ENCODE measurements at regions not wholly inside any gene's neighbourhood (a gene's known extent, or its start where the extent isn't known, plus 50 kb on each side); places are given as distances from the start of the nearest gene placed in this dataset.
"Not testable (repeated sequence)": the region's sequence is repeated elsewhere in the genome, so short reads cannot be mapped to it uniquely, and the experiment has no call there.

DNA sequence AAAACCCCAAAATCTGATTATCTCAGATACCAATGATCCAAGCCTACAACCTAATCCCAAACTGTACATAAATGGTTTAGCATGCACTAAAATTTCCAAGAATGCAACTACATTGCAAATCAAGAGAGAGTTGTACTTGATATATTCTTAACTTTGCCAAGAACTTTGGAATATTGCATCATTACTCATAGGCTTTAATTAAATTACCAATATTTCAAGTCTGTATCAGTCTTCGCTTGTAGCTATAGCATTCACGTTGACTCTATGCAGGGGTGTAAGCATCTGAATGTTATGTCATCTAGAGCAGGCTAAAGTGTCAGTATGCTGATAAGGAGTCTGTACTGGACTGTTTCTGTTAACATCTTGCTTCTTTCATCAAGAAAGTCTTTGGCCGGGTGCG lies 56.3 kb downstream of the FOXI3 start:
- Mint-ChIP-seq H3K27me3 (peaks cover 44% of the 10 kb centered on the region), H3K4me3 (no peak overlapping the region), H3K4me1 (no peaks in the 10 kb centered on the region), H3K9me3 (no peaks in the 10 kb centered on the region), H3K36me3 (ENCODE audit: insufficient read depth) (no peaks in the 10 kb centered on the region), H3K27ac (ENCODE audit: low read depth) (no peak overlapping the region)
- DNase-seq (ENCODE audit: low spot score in 2 of 2) (no peak), ATAC-seq (replicated peaks; ENCODE audit: extremely low read depth, poor library complexity, severe bottlenecking) (no peak)

DNA sequence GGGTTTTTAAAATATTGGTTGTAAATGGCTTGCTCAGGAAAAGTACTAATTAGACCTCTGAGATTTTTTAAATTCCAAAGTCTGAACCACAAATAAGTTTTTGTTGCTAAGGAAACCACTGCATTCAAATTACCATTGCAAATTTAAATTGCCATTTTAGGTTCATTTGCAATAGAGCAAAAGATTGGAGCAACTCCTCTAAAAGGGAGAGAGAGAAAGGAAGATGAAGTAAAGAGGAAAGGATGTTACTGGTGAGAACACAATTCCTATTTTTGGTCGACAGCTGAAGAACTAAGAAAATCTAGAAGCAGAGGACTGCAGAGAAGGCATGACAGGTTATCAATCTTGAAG lies 74.9 kb downstream of the FOXI3 start:
- peaks cover 58% of the 10 kb centered on the region for H3K27me3 Mint-ChIP-seq
- H3K27ac Mint-ChIP-seq (ENCODE audit: low read depth) = no peak overlapping the region
- ATAC-seq (replicated peaks; ENCODE audit: extremely low read depth, poor library complexity, severe bottlenecking) = no peak
- no peaks in the 10 kb centered on the region for H3K36me3 Mint-ChIP-seq (ENCODE audit: insufficient read depth)
- no peak overlapping the region for H3K4me3 Mint-ChIP-seq
- DNase-seq (ENCODE audit: low spot score in 2 of 2) = no peak
- H3K9me3 Mint-ChIP-seq = no peaks in the 10 kb centered on the region
- no peaks in the 10 kb centered on the region for H3K4me1 Mint-ChIP-seq

DNA sequence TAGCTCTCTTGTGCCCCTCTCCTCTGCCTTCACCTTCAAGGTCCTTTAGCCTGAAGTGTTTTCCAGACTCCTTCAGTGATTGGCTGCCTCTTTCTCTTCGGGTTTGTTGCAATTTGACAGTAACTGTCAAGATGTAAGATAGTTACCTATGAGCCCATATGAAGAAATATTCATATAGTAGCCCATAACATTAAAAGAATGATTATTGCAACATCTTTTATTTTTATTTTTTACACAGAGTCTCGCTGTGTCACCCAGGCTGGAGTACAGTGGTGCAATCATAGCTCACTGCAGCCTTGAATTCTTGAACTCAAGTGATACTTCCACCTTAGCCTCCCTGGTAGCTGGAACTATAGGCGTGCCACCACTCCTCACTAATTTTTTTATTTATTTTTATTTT lies 80.5 kb downstream of the FOXI3 start:
- H3K36me3 Mint-ChIP-seq (ENCODE audit: insufficient read depth) = peaks cover 1% of the 10 kb centered on the region
- DNase-seq (ENCODE audit: low spot score in 2 of 2) (no peak), ATAC-seq (replicated peaks; ENCODE audit: extremely low read depth, poor library complexity, severe bottlenecking) (no peak)
- no peak overlapping the region for H3K4me3 Mint-ChIP-seq
- H3K27me3 Mint-ChIP-seq = peaks cover 41% of the 10 kb centered on the region
- no peaks in the 10 kb centered on the region for H3K9me3 Mint-ChIP-seq
- no peak overlapping the region for H3K27ac Mint-ChIP-seq (ENCODE audit: low read depth)
- H3K4me1 Mint-ChIP-seq = no peaks in the 10 kb centered on the region

- not testable (repeated sequence) for H3K4me1 Mint-ChIP-seq; H3K27ac Mint-ChIP-seq (ENCODE audit: low read depth); ATAC-seq (replicated peaks; ENCODE audit: extremely low read depth, poor library complexity, severe bottlenecking); H3K4me3 Mint-ChIP-seq; DNase-seq (ENCODE audit: low spot score in 2 of 2); H3K9me3 Mint-ChIP-seq; H3K36me3 Mint-ChIP-seq (ENCODE audit: insufficient read depth)
- H3K27me3 Mint-ChIP-seq = peaks cover 14% of the 10 kb centered on the region
These were observed 87.1 kb downstream of the FOXI3 start for GRCh38 chr2:88365408-88365807.

GRCh38 chr2:88355486-88355885 lies 97.0 kb downstream of the FOXI3 start:
- ATAC-seq (replicated peaks; ENCODE audit: extremely low read depth, poor library complexity, severe bottlenecking) (no peak), DNase-seq (ENCODE audit: low spot score in 2 of 2) (no peak)
- Mint-ChIP-seq H3K27me3 (peaks cover 33% of the 10 kb centered on the region), H3K27ac (ENCODE audit: low read depth) (no peak overlapping the region), H3K4me3 (no peak overlapping the region), H3K4me1 (peaks cover 6% of the 10 kb centered on the region), H3K36me3 (ENCODE audit: insufficient read depth) (no peaks in the 10 kb centered on the region), H3K9me3 (no peaks in the 10 kb centered on the region)

GRCh38 chr2:88351249-88351601 lies 101.3 kb downstream of the FOXI3 start:
- H3K4me1 Mint-ChIP-seq = peaks cover 6% of the 10 kb centered on the region
- peaks cover 41% of the 10 kb centered on the region for H3K27me3 Mint-ChIP-seq
- H3K36me3 Mint-ChIP-seq (ENCODE audit: insufficient read depth) = no peaks in the 10 kb centered on the region
- no peak for DNase-seq (ENCODE audit: low spot score in 2 of 2)
- peak overlapping the region; percentile 77 for H3K4me3 Mint-ChIP-seq
- ATAC-seq (replicated peaks; ENCODE audit: extremely low read depth, poor library complexity, severe bottlenecking) = no peak
- H3K9me3 Mint-ChIP-seq = no peaks in the 10 kb centered on the region
- no peak overlapping the region for H3K27ac Mint-ChIP-seq (ENCODE audit: low read depth)

DNA sequence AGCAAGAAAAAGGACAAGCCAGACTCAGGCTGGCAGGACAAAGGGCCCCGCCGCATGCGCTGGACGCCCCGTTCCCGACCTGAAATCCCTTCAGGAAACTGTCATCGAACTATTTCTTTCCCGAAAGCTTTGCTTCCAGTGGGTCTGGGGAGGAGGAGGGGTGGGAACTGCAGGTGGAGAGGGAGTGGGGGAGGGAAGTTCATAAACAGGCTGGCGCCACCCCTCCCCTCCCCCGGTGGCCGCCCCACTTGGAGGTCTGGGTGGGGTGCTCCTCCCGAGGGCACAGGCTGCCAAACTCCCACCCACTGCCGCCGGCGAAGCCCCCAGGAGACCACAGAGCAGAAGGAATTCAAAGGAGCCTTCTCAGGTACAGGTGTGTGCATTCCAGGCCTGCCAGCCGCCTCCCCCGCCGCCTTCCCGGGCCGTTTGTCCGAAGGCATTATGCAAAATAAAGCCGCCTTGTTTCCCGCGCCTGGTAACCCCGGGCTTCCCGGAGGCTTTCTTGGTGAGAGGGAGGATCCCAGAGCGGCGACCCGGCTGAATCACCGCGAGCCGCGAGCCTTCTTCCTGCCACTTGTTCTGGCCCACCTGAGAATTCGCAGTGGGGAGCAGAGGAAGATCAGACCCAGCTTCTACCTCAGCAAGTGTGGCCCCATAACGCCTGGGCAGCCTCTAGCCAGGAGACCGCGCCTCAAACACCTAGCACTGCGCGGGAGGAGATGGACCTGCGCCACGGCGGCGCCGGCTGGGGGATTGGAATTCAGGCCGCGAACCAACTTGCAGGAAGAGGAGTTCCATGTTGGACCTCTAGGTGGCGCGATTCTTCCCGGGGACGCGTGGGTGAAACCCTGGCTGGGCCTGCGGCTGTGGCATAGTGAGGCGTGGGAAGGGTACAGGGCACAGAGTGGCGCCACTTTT lies 101.9 kb downstream of the FOXI3 start:
- peak; percentile 60 for ATAC-seq (replicated peaks; ENCODE audit: extremely low read depth, poor library complexity, severe bottlenecking)
- no peaks in the 10 kb centered on the region for H3K9me3 Mint-ChIP-seq
- H3K27me3 Mint-ChIP-seq = peaks cover 35% of the 10 kb centered on the region

GRCh38 chr2:88345842-88346241 lies 106.7 kb downstream of the FOXI3 start:
- Mint-ChIP-seq H3K36me3 (ENCODE audit: insufficient read depth) (no peaks in the 10 kb centered on the region), H3K4me3 (no peak overlapping the region), H3K4me1 (peaks cover 10% of the 10 kb centered on the region), H3K9me3 (no peaks in the 10 kb centered on the region), H3K27me3 (peaks cover 10% of the 10 kb centered on the region), H3K27ac (ENCODE audit: low read depth) (no peak overlapping the region)
- ATAC-seq (replicated peaks; ENCODE audit: extremely low read depth, poor library complexity, severe bottlenecking) = no peak
- DNase-seq (ENCODE audit: low spot score in 2 of 2) = no peak

More for the DNA sequence above, 101.9 kb downstream of the FOXI3 start:
- no peak overlapping the region for H3K27ac Mint-ChIP-seq (ENCODE audit: low read depth)
- peak overlapping the region; percentile 77 for H3K4me3 Mint-ChIP-seq
- H3K36me3 Mint-ChIP-seq (ENCODE audit: insufficient read depth) = no peaks in the 10 kb centered on the region
- peaks cover 6% of the 10 kb centered on the region for H3K4me1 Mint-ChIP-seq
- DNase-seq (ENCODE audit: low spot score in 2 of 2) = peak; percentile 56 to 59

DNA sequence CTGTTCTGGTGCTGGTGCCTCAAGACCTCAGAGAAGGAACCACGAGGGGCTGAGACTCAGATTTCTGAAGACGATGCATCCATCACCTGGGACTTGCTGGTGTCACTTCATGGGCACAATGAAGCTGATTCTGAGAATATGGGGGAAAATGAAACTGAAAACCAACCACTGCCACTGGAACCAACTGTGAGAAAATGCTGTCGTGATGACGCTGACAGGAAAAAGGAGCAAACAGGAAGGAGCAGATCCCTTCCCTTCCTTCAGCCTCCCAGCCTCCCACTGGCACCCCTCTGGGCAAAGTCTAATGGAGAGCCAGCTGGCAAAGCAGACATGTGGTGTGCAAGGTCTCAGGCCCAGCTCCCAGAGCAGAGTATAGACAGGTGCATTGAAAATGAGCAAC lies 109.7 kb downstream of the FOXI3 start:
- Mint-ChIP-seq H3K36me3 (ENCODE audit: insufficient read depth) (no peaks in the 10 kb centered on the region), H3K4me1 (peaks cover 9% of the 10 kb centered on the region), H3K9me3 (no peaks in the 10 kb centered on the region), H3K4me3 (peak overlapping the region; percentile 31), H3K27me3 (no peaks in the 10 kb centered on the region), H3K27ac (ENCODE audit: low read depth) (no peak overlapping the region)
- DNase-seq (ENCODE audit: low spot score in 2 of 2) = no peak
- no peak for ATAC-seq (replicated peaks; ENCODE audit: extremely low read depth, poor library complexity, severe bottlenecking)

- H3K36me3 Mint-ChIP-seq (ENCODE audit: insufficient read depth) = no peaks in the 10 kb centered on the region
- peaks cover 44% of the 10 kb centered on the region for H3K27me3 Mint-ChIP-seq
- no peaks in the 10 kb centered on the region for H3K4me1 Mint-ChIP-seq
- ATAC-seq (replicated peaks; ENCODE audit: extremely low read depth, poor library complexity, severe bottlenecking) (no peak), DNase-seq (ENCODE audit: low spot score in 2 of 2) (no peak)
- H3K27ac Mint-ChIP-seq (ENCODE audit: low read depth) = no peak overlapping the region
- H3K4me3 Mint-ChIP-seq = no peak overlapping the region
- no peaks in the 10 kb centered on the region for H3K9me3 Mint-ChIP-seq
These were observed 118.1 kb downstream of the FOXI3 start for GRCh38 chr2:88334418-88334817.

DNA sequence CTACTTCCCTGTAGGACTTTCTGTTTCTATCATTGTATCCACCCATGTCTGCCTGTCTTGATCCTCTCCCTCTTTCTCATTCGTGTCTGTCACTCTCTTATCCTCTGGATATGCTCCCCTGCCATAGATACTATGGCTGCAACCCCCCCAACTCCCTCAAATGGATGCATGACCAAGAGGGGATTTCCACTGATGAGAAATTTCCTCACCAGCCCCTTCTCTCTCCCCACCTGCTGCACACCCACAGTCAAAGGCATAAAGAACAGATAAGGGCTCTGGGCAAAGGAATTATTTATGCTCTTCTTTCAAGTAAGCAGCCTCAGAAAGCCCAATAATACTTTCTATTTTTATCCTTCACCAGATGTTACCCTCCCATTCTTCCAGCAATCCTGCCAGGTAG lies 121.3 kb downstream of the FOXI3 start:
- no peaks in the 10 kb centered on the region for H3K4me1 Mint-ChIP-seq
- no peaks in the 10 kb centered on the region for H3K36me3 Mint-ChIP-seq (ENCODE audit: insufficient read depth)
- DNase-seq (ENCODE audit: low spot score in 2 of 2) (no peak), ATAC-seq (replicated peaks; ENCODE audit: extremely low read depth, poor library complexity, severe bottlenecking) (no peak)
- H3K9me3 Mint-ChIP-seq = no peaks in the 10 kb centered on the region
- no peak overlapping the region for H3K27ac Mint-ChIP-seq (ENCODE audit: low read depth)
- H3K27me3 Mint-ChIP-seq = peaks cover 44% of the 10 kb centered on the region
- H3K4me3 Mint-ChIP-seq = no peak overlapping the region

GRCh38 chr2:88329815-88330603 lies 122.5 kb downstream of the FOXI3 start:
- peaks cover 44% of the 10 kb centered on the region for H3K27me3 Mint-ChIP-seq
- DNase-seq (ENCODE audit: low spot score in 2 of 2) = no peak
- no peak overlapping the region for H3K27ac Mint-ChIP-seq (ENCODE audit: low read depth)
- no peaks in the 10 kb centered on the region for H3K36me3 Mint-ChIP-seq (ENCODE audit: insufficient read depth)
- no peaks in the 10 kb centered on the region for H3K4me1 Mint-ChIP-seq
- no peak for ATAC-seq (replicated peaks; ENCODE audit: extremely low read depth, poor library complexity, severe bottlenecking)
- no peak overlapping the region for H3K4me3 Mint-ChIP-seq
- no peaks in the 10 kb centered on the region for H3K9me3 Mint-ChIP-seq

All from central memory CD8-positive, alpha-beta T cell (primary cell).